Stimulated activated CD4-positive, alpha-beta T cell treated with anti-CD3 and anti-CD28 coated beads, Interleukin-12 subunit alpha, Interleukin-12 subunit beta, amount 100 ng/mL, for 4 hours (primary cell): ENCODE measurements at regions not wholly inside any gene's neighbourhood (a gene's known extent, or its start where the extent isn't known, plus 50 kb on each side); places are given as distances from the start of the nearest gene placed in this dataset.
A peak's percentile ranks its signal among the peaks of the same experiment; 100 is the strongest.
"Not testable (repeated sequence)": the region's sequence is repeated elsewhere in the genome, so short reads cannot be mapped to it uniquely, and the experiment has no call there.

Experiments
- DNase-seq: peaks from one replicate; pipeline ENCODE4 v3.0.0-alpha.2; 2020

- DNase-seq = not testable (repeated sequence)
Measured at GRCh38 chr2:87275974-87276629, 254.5 kb upstream of the PLGLB1 start.

GRCh38 chr2:87276673-87277072 lies 255.0 kb upstream of the PLGLB1 start:
- DNase-seq = not testable (repeated sequence)

GRCh38 chr2:87277734-87278133 lies 256.1 kb upstream of the PLGLB1 start:
- DNase-seq = not testable (repeated sequence)

GRCh38 chr2:87280596-87281355 lies 259.1 kb upstream of the PLGLB1 start:
- DNase-seq = not testable (repeated sequence)

GRCh38 chr2:87283735-87284470 lies 262.3 kb upstream of the PLGLB1 start:
- not testable (repeated sequence) for DNase-seq

GRCh38 chr2:87284471-87284772 lies 262.8 kb upstream of the PLGLB1 start:
- DNase-seq = not testable (repeated sequence)

GRCh38 chr2:87285139-87285538 lies 263.5 kb upstream of the PLGLB1 start:
- DNase-seq = not testable (repeated sequence)

GRCh38 chr2:87290566-87291307 lies 269.1 kb upstream of the PLGLB1 start:
- not testable (repeated sequence) for DNase-seq

- not testable (repeated sequence) for DNase-seq
Measured at GRCh38 chr2:87291400-87292200, 270.0 kb upstream of the PLGLB1 start.

- not testable (repeated sequence) for DNase-seq
Measured at GRCh38 chr2:87293931-87294594, 272.4 kb upstream of the PLGLB1 start.

GRCh38 chr2:87295135-87295534 lies 273.5 kb upstream of the PLGLB1 start:
- not testable (repeated sequence) for DNase-seq

GRCh38 chr2:87301349-87301748 lies 279.7 kb upstream of the PLGLB1 start:
- not testable (repeated sequence) for DNase-seq

GRCh38 chr2:87301871-87302270 lies 280.2 kb upstream of the PLGLB1 start:
- not testable (repeated sequence) for DNase-seq

- not testable (repeated sequence) for DNase-seq
Measured at GRCh38 chr2:87308621-87309020, 287.0 kb upstream of the PLGLB1 start.

GRCh38 chr2:87309785-87310184 lies 288.1 kb upstream of the PLGLB1 start:
- not testable (repeated sequence) for DNase-seq

GRCh38 chr2:87311896-87312441 lies 290.3 kb upstream of the PLGLB1 start:
- DNase-seq = not testable (repeated sequence)

GRCh38 chr2:87314622-87315021 lies 293.0 kb upstream of the PLGLB1 start:
- DNase-seq = not testable (repeated sequence)

GRCh38 chr2:87315183-87315902 lies 293.7 kb upstream of the PLGLB1 start:
- DNase-seq = peak; percentile 30

- DNase-seq = not testable (repeated sequence)
Measured at GRCh38 chr2:87317193-87317592, 295.5 kb upstream of the PLGLB1 start.

- DNase-seq = not testable (repeated sequence)
Measured at GRCh38 chr2:87318814-87319491, 297.3 kb upstream of the PLGLB1 start.
